Activated CD4-positive, alpha-beta T cell treated with anti-CD3 and anti-CD28 coated beads, Interleukin-2, amount 50 U/mL, for 48 hours (primary cell): ENCODE measurements at regions not wholly inside any gene's neighbourhood (a gene's known extent, or its start where the extent isn't known, plus 50 kb on each side); places are given as distances from the start of the nearest gene placed in this dataset.
"Not testable (repeated sequence)": the region's sequence is repeated elsewhere in the genome, so short reads cannot be mapped to it uniquely, and the experiment has no call there.

Experiments
- DNase-seq, 2 experiments: peaks; one replicate each; pipeline ENCODE4 v3.0.0-alpha.2; 2020

GRCh38 chr1:221268295-221268694 is 389.1 kb downstream of the HLX start:
- DNase-seq, result no peak

GRCh38 chr1:221271701-221272100 is 392.5 kb downstream of the HLX start:
- DNase-seq, result no peak

- no peak for DNase-seq
Observed at GRCh38 chr1:221272940-221273339, 393.7 kb downstream of the HLX start.

- no peak for DNase-seq
Observed at GRCh38 chr1:221274373-221274772, 395.1 kb downstream of the HLX start.

GRCh38 chr1:221276896-221277409 is 397.7 kb downstream of the HLX start:
- no peak for DNase-seq

- DNase-seq, result no peak
Observed at GRCh38 chr1:221279146-221279545, 399.9 kb downstream of the HLX start.

- DNase-seq, result no peak
Observed at GRCh38 chr1:221283532-221283931, 404.3 kb downstream of the HLX start.

- no peak for DNase-seq
Observed at GRCh38 chr1:221284028-221284427, 404.8 kb downstream of the HLX start.

- not testable (repeated sequence) for DNase-seq
Observed at GRCh38 chr1:221284991-221285390, 405.7 kb downstream of the HLX start.

GRCh38 chr1:221285458-221286210 is 406.4 kb downstream of the HLX start:
- not testable (repeated sequence) for DNase-seq

GRCh38 chr1:221286399-221286798 is 407.2 kb downstream of the HLX start:
- DNase-seq, result no peak

- no peak for DNase-seq
Observed at GRCh38 chr1:221289103-221289502, 409.9 kb downstream of the HLX start.

- no peak for DNase-seq
Observed at GRCh38 chr1:221290669-221291068, 411.4 kb downstream of the HLX start.

- no peak for DNase-seq
Observed at GRCh38 chr1:221291113-221291512, 411.9 kb downstream of the HLX start.

GRCh38 chr1:221292652-221293051 is 413.4 kb downstream of the HLX start:
- no peak for DNase-seq

GRCh38 chr1:221294242-221294641 is 415.0 kb downstream of the HLX start:
- no peak for DNase-seq

- DNase-seq, result no peak
Observed at GRCh38 chr1:221302357-221302756, 423.1 kb downstream of the HLX start.

GRCh38 chr1:221302810-221303209 is 423.6 kb downstream of the HLX start:
- no peak for DNase-seq

- no peak for DNase-seq
Observed at GRCh38 chr1:221303623-221304022, 424.4 kb downstream of the HLX start.

GRCh38 chr1:221306239-221306638 is 427.0 kb downstream of the HLX start:
- DNase-seq, result no peak

GRCh38 chr1:221308534-221309511 is 429.6 kb downstream of the HLX start:
- DNase-seq, result no peak

- DNase-seq, result no peak
Observed at GRCh38 chr1:221309723-221310122, 430.5 kb downstream of the HLX start.

- DNase-seq, result no peak
Observed at GRCh38 chr1:221310180-221310579, 430.9 kb downstream of the HLX start.

- no peak for DNase-seq
Observed at GRCh38 chr1:221315330-221315729, 426.6 kb downstream of the DUSP10 start.
